Natural killer cell treated with Interleukin-12 subunit alpha and Interleukin-12 subunit beta and Interleukin-15 and Interleukin-18, amount 100 ng/mL, for 72 hours (primary cell): ENCODE measurements at regions not wholly inside any gene's neighbourhood (a gene's known extent, or its start where the extent isn't known, plus 50 kb on each side); places are given as distances from the start of the nearest gene placed in this dataset.
A peak's percentile ranks its signal among the peaks of the same experiment; 100 is the strongest.

Experiments used
- ATAC-seq, 2 donors: fragments of 150-1000 bp; cut with Tn5 transposase in 1 of 2; sonication (Bioruptor Pico), chemical (Tn5 transposase) in 1 of 2; 2 replicates each; pipeline ENCODE4 v1.10.0; 2021
- DNase-seq: peaks from one replicate; pipeline ENCODE4 v3.0.0; 2022; ENCODE audit warnings: low spot score
- H3K27ac Mint-ChIP-seq, 2 donors: 1 replicate in 1 of 2; 2 replicates in 1 of 2; pipeline ENCODE4 v1.8.0; 2022; ENCODE audit warnings: mixed read lengths in 2 of 2, mild to moderate bottlenecking in 1 of 2, moderate library complexity in 1 of 2
- H3K27me3 Mint-ChIP-seq, 2 donors: 1 replicate in 1 of 2; 2 replicates in 1 of 2; pipeline ENCODE4 v1.8.0; 2022; ENCODE audit warnings: mixed read lengths in 2 of 2
- H3K36me3 Mint-ChIP-seq: one replicate; pipeline ENCODE4 v1.8.0; 2022; ENCODE audit warnings: mixed read lengths
- H3K4me1 Mint-ChIP-seq, 2 donors: 1 replicate in 1 of 2; 2 replicates in 1 of 2; pipeline ENCODE4 v1.8.0; 2022; ENCODE audit warnings: low read depth in 2 of 2, mixed read lengths in 2 of 2, mild to moderate bottlenecking in 1 of 2
- H3K4me3 Mint-ChIP-seq: one replicate; pipeline ENCODE4 v1.8.0; 2022; ENCODE audit warnings: mixed read lengths
- H3K9me3 Mint-ChIP-seq: 2 replicates; pipeline ENCODE4 v1.8.0; 2022; ENCODE audit warnings: mixed read lengths

DNA sequence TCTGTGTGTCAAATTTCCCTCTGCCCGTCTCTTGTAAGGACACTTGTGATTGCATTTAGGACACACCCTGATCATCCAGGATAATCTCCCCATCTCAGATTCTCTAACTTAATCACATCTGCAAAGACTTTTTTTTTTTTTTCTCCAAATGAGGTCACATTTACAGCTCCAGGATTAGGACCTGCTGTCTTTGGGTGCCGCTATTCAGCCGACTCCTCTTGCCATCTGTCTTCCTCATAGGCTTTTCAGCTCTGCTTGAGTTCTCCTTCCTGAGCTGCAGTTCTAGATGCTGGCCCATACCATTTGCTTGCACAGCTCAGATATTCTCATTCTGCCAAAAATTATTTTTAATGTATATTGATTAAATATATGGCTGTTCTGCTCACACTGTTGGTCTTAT is 94.3 kb upstream of the TLE3 start:
- H3K4me3 Mint-ChIP-seq: no peak overlapping the region
- no peaks in the 10 kb centered on the region for H3K4me1 Mint-ChIP-seq
- H3K9me3 Mint-ChIP-seq: no peaks in the 10 kb centered on the region
- H3K36me3 Mint-ChIP-seq: peaks cover 5% of the 10 kb centered on the region
- DNase-seq (no peak), ATAC-seq (no peak)
- H3K27ac Mint-ChIP-seq: no peak overlapping the region
- H3K27me3 Mint-ChIP-seq: peaks cover 15 to 31% of the 10 kb centered on the region in 2 donors

DNA sequence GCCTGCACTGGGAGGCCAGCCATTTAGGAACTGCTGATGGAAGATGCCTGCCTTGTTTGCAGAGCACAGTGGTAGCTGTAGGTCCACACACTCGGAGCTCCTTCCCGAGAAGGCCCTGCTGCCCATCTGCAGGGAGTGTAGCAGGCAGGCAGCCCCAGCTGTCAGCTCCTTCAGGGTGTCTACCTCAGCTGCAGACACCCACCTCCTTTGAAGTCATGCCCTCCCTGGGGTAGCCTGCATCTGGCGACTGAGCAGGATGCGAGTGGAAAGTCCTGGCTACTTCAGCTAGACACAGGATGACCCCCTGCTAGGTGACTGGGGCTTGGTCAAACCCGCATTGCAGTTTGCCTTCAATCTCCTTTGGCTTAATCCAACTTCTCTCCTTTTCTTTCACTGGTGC is 93.2 kb upstream of the TLE3 start:
- Mint-ChIP-seq H3K4me1 (no peaks in the 10 kb centered on the region), H3K27ac (no peak overlapping the region), H3K27me3 (peaks cover 15 to 34% of the 10 kb centered on the region in 2 donors), H3K9me3 (no peaks in the 10 kb centered on the region), H3K4me3 (no peak overlapping the region), H3K36me3 (peaks cover 5% of the 10 kb centered on the region)
- peak; percentile 18 for DNase-seq
- ATAC-seq: no peak

DNA sequence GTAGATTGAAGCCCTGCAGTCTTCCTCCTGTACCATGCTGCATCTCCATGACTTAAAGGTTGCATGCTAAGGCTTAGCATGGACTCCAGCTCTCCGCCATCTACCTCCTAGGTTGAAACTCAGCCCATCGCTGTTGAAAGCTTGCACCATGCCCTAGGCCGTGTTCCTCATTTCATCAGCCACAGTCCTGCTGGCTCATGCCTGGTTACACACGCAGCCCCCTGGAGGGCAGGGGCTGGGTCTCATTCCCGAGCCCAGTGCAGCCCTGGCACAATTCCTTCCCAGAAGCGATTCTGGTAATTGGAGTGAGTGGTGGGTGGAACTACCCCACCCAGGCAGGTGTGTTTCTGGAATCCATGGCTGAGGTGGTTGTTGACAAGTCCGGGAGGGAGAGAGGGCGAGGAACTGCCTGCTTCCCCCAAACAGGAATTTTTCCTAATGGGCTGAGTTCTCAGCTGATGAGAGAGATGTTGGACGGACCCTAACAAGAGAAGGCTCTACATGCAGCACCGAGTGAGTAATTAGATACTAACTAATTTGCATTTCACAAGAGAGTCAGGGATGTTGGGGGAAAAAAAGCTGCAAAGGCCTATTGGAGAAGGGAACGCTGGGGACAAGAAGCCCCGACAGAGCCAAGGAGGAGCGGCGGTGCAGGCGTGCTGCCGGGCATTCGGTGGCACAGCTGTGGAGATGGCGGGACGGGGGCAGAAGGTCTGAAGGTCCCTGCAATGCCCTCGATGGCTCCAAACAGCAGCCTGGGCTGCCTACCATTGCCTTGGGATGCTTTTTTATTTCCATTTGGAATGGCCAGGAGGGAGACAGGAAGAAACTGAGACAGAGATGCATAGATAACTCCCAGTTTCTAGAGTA is 92.3 kb upstream of the TLE3 start:
- DNase-seq (peak; percentile 50), ATAC-seq (no peak)
- Mint-ChIP-seq H3K4me3 (no peak overlapping the region), H3K36me3 (peaks cover 5% of the 10 kb centered on the region), H3K9me3 (no peaks in the 10 kb centered on the region), H3K27me3 (peaks cover 21 to 37% of the 10 kb centered on the region in 2 donors), H3K4me1 (no peaks in the 10 kb centered on the region), H3K27ac (no peak overlapping the region)

DNA sequence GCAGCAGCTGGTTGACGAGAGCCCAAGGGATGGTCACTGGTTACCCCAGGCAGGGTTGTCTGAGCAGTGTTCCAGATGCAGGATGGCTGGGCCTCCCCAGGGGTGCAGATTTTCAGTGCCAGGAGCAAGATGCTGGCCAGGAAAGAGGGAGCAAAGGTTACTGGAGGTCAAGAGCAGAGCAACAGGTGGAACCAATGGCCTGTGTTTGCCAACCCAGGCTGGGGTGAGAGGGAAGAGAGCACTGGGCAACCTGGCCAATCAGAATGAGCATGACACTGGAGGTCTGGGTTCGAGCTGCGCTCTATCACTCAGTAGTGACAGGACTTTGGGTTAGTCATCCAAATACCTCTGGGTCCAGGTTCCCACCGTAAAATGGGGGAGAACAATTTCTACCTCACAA is 90.6 kb upstream of the TLE3 start:
- Mint-ChIP-seq H3K27ac (no peak overlapping the region), H3K4me1 (no peaks in the 10 kb centered on the region), H3K4me3 (no peak overlapping the region), H3K9me3 (no peaks in the 10 kb centered on the region), H3K27me3 (peaks cover 23 to 34% of the 10 kb centered on the region in 2 donors), H3K36me3 (peaks cover 5% of the 10 kb centered on the region)
- ATAC-seq: no peak
- DNase-seq: peak; percentile 26

DNA sequence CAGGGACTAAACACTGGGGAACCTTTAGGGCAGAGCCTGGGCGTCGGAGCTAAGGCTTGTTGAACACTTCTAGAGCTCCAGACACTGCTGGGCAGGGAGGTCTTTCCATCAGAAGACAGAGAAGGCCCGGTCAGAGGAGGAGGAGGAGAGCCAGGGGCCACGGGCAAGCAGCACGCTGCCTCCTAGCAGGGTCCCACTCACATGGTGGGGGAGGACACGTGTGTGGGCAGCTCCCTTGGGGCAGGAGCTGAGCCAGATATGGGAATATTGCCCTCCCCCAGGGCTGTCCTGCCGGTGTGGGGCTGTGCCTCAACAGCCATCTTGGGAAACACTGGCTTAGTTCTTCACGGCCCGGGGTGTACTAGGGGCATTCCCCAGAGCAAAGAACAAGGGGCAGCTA is 89.6 kb upstream of the TLE3 start:
- peaks cover 5% of the 10 kb centered on the region for H3K36me3 Mint-ChIP-seq
- no peak for ATAC-seq
- peak; percentile 37 for DNase-seq
- H3K4me3 Mint-ChIP-seq: no peak overlapping the region
- H3K27me3 Mint-ChIP-seq: peaks cover 25 to 30% of the 10 kb centered on the region in 2 donors
- H3K27ac Mint-ChIP-seq: no peak overlapping the region
- no peaks in the 10 kb centered on the region for H3K9me3 Mint-ChIP-seq
- H3K4me1 Mint-ChIP-seq: no peaks in the 10 kb centered on the region

DNA sequence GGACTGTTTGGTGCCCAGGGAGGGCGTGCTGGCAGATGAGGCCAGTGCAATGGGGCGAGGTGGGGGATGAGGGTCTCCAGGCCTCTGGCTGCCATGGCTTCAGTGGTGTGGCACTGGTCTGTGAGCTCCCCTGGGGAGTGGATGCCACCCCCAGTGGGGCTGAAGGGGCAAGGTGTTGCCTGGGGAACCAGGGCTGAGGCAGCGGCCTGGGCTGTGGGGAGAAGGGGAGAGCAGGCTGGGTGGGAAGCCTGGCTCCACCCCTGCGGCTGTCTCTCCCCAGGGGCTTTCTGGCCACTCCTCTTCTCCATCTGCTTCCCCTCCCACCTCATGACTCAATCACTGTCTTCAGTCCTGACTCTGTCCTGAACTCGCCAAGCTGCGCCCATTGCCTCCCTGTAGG is 88.4 kb upstream of the TLE3 start:
- Mint-ChIP-seq H3K4me1 (peaks cover 0 to 4% of the 10 kb centered on the region in 2 donors), H3K36me3 (no peaks in the 10 kb centered on the region), H3K9me3 (no peaks in the 10 kb centered on the region), H3K27me3 (peaks cover 31 to 36% of the 10 kb centered on the region in 2 donors), H3K4me3 (no peak overlapping the region), H3K27ac (no peak overlapping the region)
- ATAC-seq: no peak
- peak; percentile 58 for DNase-seq

DNA sequence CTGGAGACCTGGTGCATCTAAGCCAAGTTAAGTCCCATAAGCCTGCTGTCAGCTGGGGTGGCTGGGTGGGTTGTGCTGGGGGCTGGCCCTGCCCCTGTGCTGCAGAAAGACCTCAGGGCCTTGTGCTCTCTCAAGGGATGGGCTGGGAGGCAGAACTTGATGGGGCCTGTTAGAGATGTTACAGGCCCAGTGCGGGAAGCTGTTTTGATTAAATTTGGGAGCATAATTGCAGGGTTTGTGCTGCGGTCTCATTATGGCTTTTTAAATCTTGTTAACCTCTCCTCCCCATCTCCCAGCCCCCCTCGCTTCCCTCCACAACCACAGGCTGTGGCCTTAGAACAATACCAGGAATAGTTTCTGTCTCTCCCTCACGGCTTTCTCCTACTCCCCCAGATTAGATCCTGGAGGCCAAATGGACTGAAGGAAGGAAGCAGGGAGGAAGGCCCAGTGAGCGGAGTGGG is 87.6 kb upstream of the TLE3 start:
- Mint-ChIP-seq H3K9me3 (no peaks in the 10 kb centered on the region), H3K4me3 (no peak overlapping the region), H3K27me3 (peaks cover 37 to 41% of the 10 kb centered on the region in 2 donors), H3K4me1 (peaks cover 0 to 4% of the 10 kb centered on the region in 2 donors), H3K36me3 (no peaks in the 10 kb centered on the region), H3K27ac (no peak overlapping the region)
- no peak for DNase-seq
- ATAC-seq: no peak

DNA sequence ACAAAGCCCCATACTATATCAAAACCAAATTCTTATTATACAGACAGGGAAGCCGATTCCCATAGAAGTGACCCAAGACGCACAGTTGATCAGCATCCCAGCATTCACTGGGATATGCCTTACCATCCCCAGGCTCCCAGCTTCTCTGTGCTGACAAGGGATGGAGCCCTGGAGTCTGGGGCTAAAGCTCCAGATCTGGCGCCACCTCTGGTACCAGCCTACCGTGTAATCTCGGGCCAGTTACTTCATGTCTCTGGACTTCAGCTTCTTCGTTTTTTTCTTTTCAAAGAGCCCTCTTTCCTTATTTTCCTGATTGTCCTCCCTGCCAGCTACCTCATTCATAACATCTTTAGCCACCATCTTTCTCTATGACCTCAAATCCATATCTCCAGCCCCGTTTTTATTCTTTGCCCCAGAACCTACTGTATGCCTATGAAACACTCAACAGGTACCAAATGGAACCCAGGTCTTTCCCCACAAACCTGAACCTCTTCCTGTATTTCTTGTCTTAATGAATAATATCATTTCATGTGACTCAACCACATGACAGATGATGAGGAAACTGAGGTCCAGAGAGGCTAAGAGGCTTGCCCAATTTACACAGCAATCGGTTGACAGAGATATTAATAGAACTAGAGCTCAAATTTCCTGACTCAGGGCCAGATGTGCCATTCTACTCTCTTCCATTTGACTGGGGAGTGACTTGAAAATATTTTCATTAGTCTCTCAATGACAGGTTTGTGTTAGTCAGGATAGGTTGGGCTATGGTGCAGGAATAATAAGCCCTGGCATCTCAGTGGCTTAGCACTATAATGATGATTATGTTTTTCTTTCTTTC is 85.4 kb upstream of the TLE3 start:
- ATAC-seq: no peak
- no peak for DNase-seq
- H3K27ac Mint-ChIP-seq: no peak overlapping the region
- no peak overlapping the region for H3K4me3 Mint-ChIP-seq
- no peaks in the 10 kb centered on the region for H3K36me3 Mint-ChIP-seq
- H3K9me3 Mint-ChIP-seq: no peaks in the 10 kb centered on the region
- H3K4me1 Mint-ChIP-seq: peaks cover 0 to 4% of the 10 kb centered on the region in 2 donors
- peaks cover 45 to 46% of the 10 kb centered on the region in 2 donors for H3K27me3 Mint-ChIP-seq

DNA sequence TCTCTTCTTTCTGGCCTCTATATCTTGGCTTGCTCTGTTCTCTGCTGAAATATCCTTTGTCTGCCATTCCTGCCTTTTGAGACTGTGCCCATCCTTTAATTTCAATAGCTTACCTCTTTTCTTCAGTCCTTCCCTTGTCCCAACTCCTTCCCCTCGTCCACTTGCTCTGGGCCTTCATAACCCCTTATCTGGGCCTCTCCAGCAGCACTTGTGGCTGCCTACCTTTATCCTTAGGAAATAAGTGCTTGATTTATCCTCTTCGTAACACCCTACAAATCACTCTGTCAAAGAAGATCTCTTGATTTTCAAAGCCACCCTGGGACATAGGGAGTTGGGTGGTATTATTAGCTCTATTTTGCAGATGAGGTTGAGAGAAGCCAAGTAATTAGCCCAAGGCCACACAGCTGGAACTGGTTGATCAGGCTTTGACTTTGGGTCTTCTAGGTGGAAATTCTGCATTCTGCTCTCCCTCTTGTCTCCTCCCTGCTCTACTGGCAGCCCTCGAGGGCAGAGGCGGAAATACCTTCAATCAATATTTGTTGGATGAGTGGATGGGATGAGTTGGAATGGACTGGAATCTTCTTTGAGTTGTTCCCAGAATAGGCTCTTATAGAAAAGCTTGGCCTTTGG is 84.0 kb upstream of the TLE3 start:
- peaks cover 39 to 46% of the 10 kb centered on the region in 2 donors for H3K27me3 Mint-ChIP-seq
- DNase-seq (no peak), ATAC-seq (no peak)

DNA sequence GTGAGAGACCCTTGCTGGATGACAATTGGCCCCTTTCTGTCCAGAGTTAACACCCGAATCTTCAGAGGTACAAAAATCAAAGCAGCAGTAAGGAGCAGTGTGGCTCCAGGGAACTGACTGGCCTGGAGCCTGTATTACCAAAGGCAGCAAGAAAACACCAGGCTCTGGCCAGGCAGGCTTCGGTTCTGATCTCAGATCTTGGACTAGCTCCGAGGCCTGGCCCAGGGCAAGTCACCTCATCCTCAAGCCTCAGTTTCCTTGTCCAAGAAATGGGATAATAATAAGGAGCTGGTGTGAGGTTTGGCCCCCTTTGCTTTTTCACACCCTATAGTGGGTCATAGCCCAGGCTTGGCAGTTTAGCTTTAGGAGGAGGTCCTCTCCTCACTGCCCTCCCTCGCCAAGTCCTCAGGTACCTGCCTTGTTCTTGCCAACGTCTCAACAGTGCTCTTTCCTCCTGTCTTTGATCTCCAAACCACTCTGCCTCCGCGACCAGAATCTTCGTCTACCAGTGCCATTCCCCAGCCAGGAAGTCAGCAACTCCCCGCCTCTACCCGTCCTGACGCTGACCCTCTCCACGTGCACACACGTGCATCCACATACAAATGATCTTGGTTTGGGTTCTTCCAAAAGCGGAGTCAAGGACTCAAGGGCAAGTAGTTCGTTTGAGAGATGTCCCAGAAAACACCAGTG is 82.6 kb upstream of the TLE3 start:
- no peaks in the 10 kb centered on the region for H3K36me3 Mint-ChIP-seq
- peaks cover 0 to 4% of the 10 kb centered on the region in 2 donors for H3K4me1 Mint-ChIP-seq
- ATAC-seq (no peak), DNase-seq (no peak)
- H3K9me3 Mint-ChIP-seq: no peaks in the 10 kb centered on the region
- H3K27ac Mint-ChIP-seq: no peak overlapping the region
- peaks cover 35 to 50% of the 10 kb centered on the region in 2 donors for H3K27me3 Mint-ChIP-seq
- H3K4me3 Mint-ChIP-seq: no peak overlapping the region

More for the DNA sequence above, 84.0 kb upstream of the TLE3 start:
- Mint-ChIP-seq H3K4me1 (peaks cover 0 to 4% of the 10 kb centered on the region in 2 donors), H3K36me3 (no peaks in the 10 kb centered on the region), H3K27ac (no peak overlapping the region), H3K9me3 (no peaks in the 10 kb centered on the region), H3K4me3 (no peak overlapping the region)

DNA sequence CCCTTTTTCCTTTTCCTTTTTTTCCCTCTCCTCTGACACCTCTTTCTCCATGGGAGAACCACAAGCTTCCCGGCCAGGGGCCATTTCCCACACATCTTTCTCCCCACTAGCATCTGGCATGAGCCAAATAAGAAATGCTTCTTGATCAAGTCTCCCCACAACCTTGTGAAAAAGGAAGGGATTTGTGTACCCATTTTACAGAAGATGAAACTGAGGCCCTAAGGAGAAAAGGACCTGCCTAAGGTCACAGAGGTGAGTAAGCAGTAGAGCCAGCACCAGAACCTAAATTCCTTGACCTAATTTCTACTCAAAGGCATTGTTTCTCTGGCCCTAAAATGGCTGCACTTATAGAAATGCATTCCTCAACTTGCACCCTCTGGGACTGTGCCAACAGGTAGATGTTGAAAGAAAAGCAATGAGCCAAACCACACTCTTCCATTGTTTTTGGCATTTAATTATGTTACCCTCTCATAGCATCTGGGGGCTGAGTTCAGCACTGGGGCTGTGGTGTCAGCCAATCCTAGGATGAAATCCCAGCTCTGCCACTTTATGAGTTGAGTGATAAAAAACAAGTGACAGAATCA is 81.7 kb upstream of the TLE3 start:
- Mint-ChIP-seq H3K27me3 (peaks cover 36 to 50% of the 10 kb centered on the region in 2 donors), H3K27ac (no peak overlapping the region), H3K4me3 (no peak overlapping the region), H3K36me3 (no peaks in the 10 kb centered on the region), H3K9me3 (no peaks in the 10 kb centered on the region), H3K4me1 (peaks cover 0 to 4% of the 10 kb centered on the region in 2 donors)
- DNase-seq (no peak), ATAC-seq (no peak)

DNA sequence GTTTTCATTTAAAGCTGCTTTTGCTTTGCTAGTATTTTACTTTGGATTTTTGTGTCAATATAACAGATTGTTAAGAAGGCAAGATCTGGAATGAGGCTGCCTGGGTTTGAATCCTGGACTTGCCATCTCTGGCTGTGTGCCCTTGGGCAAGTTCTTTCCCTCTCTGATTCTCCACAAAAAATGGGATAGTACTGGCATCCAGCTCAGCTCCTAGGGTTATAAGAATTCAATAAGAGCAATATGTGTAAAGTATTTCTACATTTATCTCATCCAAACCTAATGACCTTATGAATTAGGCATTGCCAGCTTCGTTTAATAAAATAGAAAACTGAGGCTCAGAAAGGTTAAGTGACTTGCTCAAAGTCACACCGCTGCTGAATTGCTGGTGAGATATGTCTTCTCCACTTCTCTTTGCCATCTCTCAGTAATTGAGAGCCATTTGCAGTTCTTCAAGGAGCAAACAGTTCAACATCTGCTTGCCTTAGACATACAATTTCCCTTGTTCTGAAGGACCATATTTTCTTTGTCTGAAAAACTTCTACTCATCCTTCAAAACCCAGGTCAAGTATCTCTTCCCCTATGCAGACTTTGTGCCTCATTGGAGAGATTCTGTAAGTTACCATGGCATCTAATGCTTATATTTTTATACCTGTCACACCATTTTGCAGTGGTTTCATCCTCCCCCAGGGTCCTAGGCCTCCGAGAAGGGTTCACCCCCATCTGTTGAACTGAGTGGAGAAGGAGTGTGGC is 80.8 kb upstream of the TLE3 start:
- no peaks in the 10 kb centered on the region for H3K36me3 Mint-ChIP-seq
- no peak overlapping the region for H3K4me3 Mint-ChIP-seq
- H3K27me3 Mint-ChIP-seq: peaks cover 42 to 58% of the 10 kb centered on the region in 2 donors
- ATAC-seq (no peak), DNase-seq (no peak)
- no peak overlapping the region for H3K27ac Mint-ChIP-seq
- no peaks in the 10 kb centered on the region for H3K9me3 Mint-ChIP-seq
- peaks cover 0 to 4% of the 10 kb centered on the region in 2 donors for H3K4me1 Mint-ChIP-seq
